ENCODE measurements at regions not wholly inside any gene's neighbourhood (a gene's known extent, or its start where the extent isn't known, plus 50 kb on each side); places are given as distances from the start of the nearest gene placed in this dataset.

GRCh38 chr2:195542067-195542466 lies 115.0 kb upstream of the SLC39A10 start (continued):
- TF ChIP-seq CHD7 (IDR thresholded peaks at IDR 0.05; ENCODE audit: insufficient replicate concordance, low read length) (no peak), JUND (IDR thresholded peaks at IDR 0.05; ENCODE audit: low read length) (no peak), SIRT6 (IDR thresholded peaks at IDR 0.05; ENCODE audit: low read length) (no peak), CTBP2 (IDR thresholded peaks at IDR 0.05; ENCODE audit: borderline replicate concordance, insufficient read depth, insufficient read length, low read length) (no peak)
